Natural killer cell (primary cell): ENCODE measurements at regions not wholly inside any gene's neighbourhood (a gene's known extent, or its start where the extent isn't known, plus 50 kb on each side); places are given as distances from the start of the nearest gene placed in this dataset.

Experiments used
- ATAC-seq, 3 donors: fragments of 150-1000 bp in 2 of 3; fragments of 200-7000 bp in 1 of 3; cut with Tn5 transposase; 1 replicate in 1 of 3; 2 replicates in 2 of 3; pipeline ENCODE4 v1.10.0; 2021; ENCODE audit warnings: mild to moderate bottlenecking in 2 of 3, moderate library complexity in 2 of 3
- DNase-seq, 2 donors: peaks; one replicate each; pipeline versions ENCODE4 v3.0.0 to v3.0.0-alpha.2; 2013 to 2021; ENCODE audit warnings: mixed read lengths in 1 of 2
- H3K27ac ChIP-seq: one replicate; pipeline ENCODE4 v1.5.1; 2013; ENCODE audit warnings: mild to moderate bottlenecking, low read length
- H3K27me3 ChIP-seq: one replicate; pipeline ENCODE4 v1.6.1; 2013; ENCODE audit warnings: low read length; ENCODE audit not compliant: control insufficient read depth, insufficient read depth
- H3K36me3 ChIP-seq: one replicate; pipeline ENCODE4 v1.6.1; 2013; ENCODE audit warnings: low read length; ENCODE audit not compliant: control insufficient read depth, insufficient read depth
- H3K4me1 ChIP-seq: one replicate; pipeline ENCODE4 v1.6.1; 2013; ENCODE audit warnings: low read length; ENCODE audit not compliant: control insufficient read depth, insufficient read depth
- H3K4me3 ChIP-seq: one replicate; pipeline ENCODE4 v1.5.1; 2013; ENCODE audit warnings: low read length
- H3K9me3 ChIP-seq: one replicate; pipeline ENCODE4 v1.6.1; 2013; ENCODE audit warnings: low read length; ENCODE audit not compliant: control insufficient read depth, insufficient read depth
- H3K27ac Mint-ChIP-seq, 2 donors: one replicate each; pipeline ENCODE4 v1.8.0; 2022; ENCODE audit warnings: mild to moderate bottlenecking in 2 of 2, mixed read lengths in 2 of 2, moderate library complexity in 1 of 2
- H3K27me3 Mint-ChIP-seq, 2 donors: one replicate each; pipeline ENCODE4 v1.8.0; 2022; ENCODE audit warnings: low read depth in 2 of 2, mixed read lengths in 2 of 2
- H3K36me3 Mint-ChIP-seq: one replicate; pipeline ENCODE4 v1.8.0; 2022; ENCODE audit warnings: mixed read lengths
- H3K4me1 Mint-ChIP-seq, 2 donors: one replicate each; pipeline ENCODE4 v1.8.0; 2022; ENCODE audit warnings: mixed read lengths in 2 of 2
- H3K4me3 Mint-ChIP-seq: one replicate; pipeline ENCODE4 v1.8.0; 2022; ENCODE audit warnings: mild to moderate bottlenecking, moderate library complexity, mixed read lengths
- H3K9me3 Mint-ChIP-seq, 2 donors: one replicate each; pipeline ENCODE4 v1.8.0; 2022; ENCODE audit warnings: mixed read lengths in 2 of 2
- WGBS: methylation state at CpG from one replicate; pipeline ENCODE4 v1.1.7; 2013; ENCODE audit warnings: missing lambda C conversion rate; ENCODE audit not compliant: insufficient coverage; 5-methylcytosine and 5-hydroxymethylcytosine counted together
- intact Hi-C: fragments of 100-400 bp; cut with micrococcal nuclease; formaldehyde crosslinking; loops from one replicate; pipeline ENCODE4 v1.14.2; 2022
- TF ChIP-seq, protein P1 (sequence below): fragments of 200-600 bp; IDR thresholded peaks from one replicate; pipeline ENCODE4 v1.8.0; 2022; ENCODE audit warnings: antibody characterized with exemption

- Histone ChIP-seq H3K27me3 (no peaks in the 10 kb centered on the region), H3K9me3 (no peaks in the 10 kb centered on the region), H3K27ac (no peak overlapping the region), H3K36me3 (no peaks in the 10 kb centered on the region), H3K4me3 (no peak overlapping the region), H3K4me1 (peaks cover 5% of the 10 kb centered on the region)
- no peaks in the 10 kb centered on the region for H3K27me3 Mint-ChIP-seq
- no peaks in the 10 kb centered on the region for H3K9me3 Mint-ChIP-seq
- H3K4me3 Mint-ChIP-seq, result no peak overlapping the region
- intact Hi-C loops, result no loop called here
- 14% methylated on average over 1 of the region's 1 CpG for WGBS
- ATAC-seq, result peak in 1 of 3 donors; percentile 41
- H3K36me3 Mint-ChIP-seq, result no peaks in the 10 kb centered on the region
- no peak overlapping the region for H3K27ac Mint-ChIP-seq
- peaks cover 17 to 25% of the 10 kb centered on the region in 2 donors for H3K4me1 Mint-ChIP-seq
- no peak for DNase-seq
- TF ChIP-seq, protein P1, sequence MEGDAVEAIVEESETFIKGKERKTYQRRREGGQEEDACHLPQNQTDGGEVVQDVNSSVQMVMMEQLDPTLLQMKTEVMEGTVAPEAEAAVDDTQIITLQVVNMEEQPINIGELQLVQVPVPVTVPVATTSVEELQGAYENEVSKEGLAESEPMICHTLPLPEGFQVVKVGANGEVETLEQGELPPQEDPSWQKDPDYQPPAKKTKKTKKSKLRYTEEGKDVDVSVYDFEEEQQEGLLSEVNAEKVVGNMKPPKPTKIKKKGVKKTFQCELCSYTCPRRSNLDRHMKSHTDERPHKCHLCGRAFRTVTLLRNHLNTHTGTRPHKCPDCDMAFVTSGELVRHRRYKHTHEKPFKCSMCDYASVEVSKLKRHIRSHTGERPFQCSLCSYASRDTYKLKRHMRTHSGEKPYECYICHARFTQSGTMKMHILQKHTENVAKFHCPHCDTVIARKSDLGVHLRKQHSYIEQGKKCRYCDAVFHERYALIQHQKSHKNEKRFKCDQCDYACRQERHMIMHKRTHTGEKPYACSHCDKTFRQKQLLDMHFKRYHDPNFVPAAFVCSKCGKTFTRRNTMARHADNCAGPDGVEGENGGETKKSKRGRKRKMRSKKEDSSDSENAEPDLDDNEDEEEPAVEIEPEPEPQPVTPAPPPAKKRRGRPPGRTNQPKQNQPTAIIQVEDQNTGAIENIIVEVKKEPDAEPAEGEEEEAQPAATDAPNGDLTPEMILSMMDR, result no peak
These were observed 89.8 kb upstream of the HDAC9 start for GRCh38 chr7:18405726-18406125.

DNA sequence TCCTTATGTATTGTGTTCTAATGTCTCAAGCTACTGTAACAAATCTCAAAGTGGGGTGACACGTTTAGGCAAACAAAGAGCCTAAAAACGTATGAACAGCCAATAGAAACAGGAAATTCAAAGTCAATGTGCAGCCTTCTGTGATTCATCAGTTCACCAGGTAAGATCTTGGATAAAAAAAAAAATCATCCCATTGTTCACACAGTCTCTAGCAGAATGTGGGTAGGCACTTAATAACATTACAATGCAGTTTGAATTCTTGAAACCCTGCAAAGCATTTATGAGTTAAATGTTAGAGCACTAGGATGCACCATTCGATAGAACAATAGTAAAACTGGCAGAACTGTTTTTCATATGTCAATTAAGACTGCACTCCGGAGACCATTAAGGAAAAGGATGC lies 88.2 kb upstream of the HDAC9 start:
- no peaks in the 10 kb centered on the region for H3K27me3 Mint-ChIP-seq
- peaks cover 15 to 16% of the 10 kb centered on the region in 2 donors for H3K4me1 Mint-ChIP-seq
- Histone ChIP-seq H3K27me3 (no peaks in the 10 kb centered on the region), H3K27ac (no peak overlapping the region), H3K4me3 (no peak overlapping the region), H3K9me3 (no peaks in the 10 kb centered on the region), H3K4me1 (peaks cover 5% of the 10 kb centered on the region), H3K36me3 (no peaks in the 10 kb centered on the region)
- H3K9me3 Mint-ChIP-seq, result no peaks in the 10 kb centered on the region
- WGBS, result 59% methylated on average over 4 of the region's 4 CpGs
- H3K36me3 Mint-ChIP-seq, result no peaks in the 10 kb centered on the region
- no peak overlapping the region for H3K27ac Mint-ChIP-seq
- ATAC-seq (no peak), DNase-seq (no peak)
- no peak overlapping the region for H3K4me3 Mint-ChIP-seq
- TF ChIP-seq, protein P1, result no peak
- intact Hi-C loops, result no loop called here

DNA sequence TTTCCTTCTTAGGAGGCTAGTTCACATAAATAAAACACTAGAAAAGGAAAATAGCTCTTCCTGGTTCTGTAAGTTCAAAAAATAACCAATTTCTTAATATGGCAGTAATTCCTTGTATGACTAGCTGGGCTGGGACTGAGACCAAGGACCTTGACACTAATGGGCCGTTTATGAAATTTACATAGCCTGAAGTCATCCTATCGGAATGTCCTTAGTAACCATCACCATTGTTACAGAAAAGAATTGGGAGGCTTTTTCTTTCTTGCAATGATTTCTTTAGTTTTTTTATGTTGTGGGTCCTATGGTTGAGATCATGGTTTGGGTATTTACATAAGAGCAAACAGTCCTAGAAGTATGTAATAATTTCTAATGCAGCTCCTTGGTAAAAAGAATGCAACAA lies 87.1 kb upstream of the HDAC9 start:
- H3K9me3 Mint-ChIP-seq, result no peaks in the 10 kb centered on the region
- H3K36me3 Mint-ChIP-seq, result no peaks in the 10 kb centered on the region
- H3K4me1 Mint-ChIP-seq, result peaks cover 11% of the 10 kb centered on the region in 2 donors
- intact Hi-C loops, result no loop called here
- Histone ChIP-seq H3K36me3 (no peaks in the 10 kb centered on the region), H3K27me3 (no peaks in the 10 kb centered on the region), H3K4me1 (peaks cover 5% of the 10 kb centered on the region), H3K27ac (no peak overlapping the region), H3K4me3 (no peak overlapping the region), H3K9me3 (no peaks in the 10 kb centered on the region)
- DNase-seq (no peak), ATAC-seq (no peak)
- no peaks in the 10 kb centered on the region for H3K27me3 Mint-ChIP-seq
- H3K27ac Mint-ChIP-seq, result no peak overlapping the region
- TF ChIP-seq, protein P1, result no peak
- 100% methylated on average over 1 of the region's 2 CpGs for WGBS
- H3K4me3 Mint-ChIP-seq, result no peak overlapping the region

- no peak for DNase-seq
- H3K27ac ChIP-seq, result no peak overlapping the region
- no peak for ATAC-seq
- Mint-ChIP-seq H3K27me3 (no peaks in the 10 kb centered on the region), H3K27ac (no peak overlapping the region), H3K4me3 (no peak overlapping the region), H3K36me3 (no peaks in the 10 kb centered on the region), H3K4me1 (peaks cover 11% of the 10 kb centered on the region in 2 donors), H3K9me3 (no peaks in the 10 kb centered on the region)
- no peak overlapping the region for H3K4me3 ChIP-seq
- WGBS, result 100% methylated on average over 3 of the region's 4 CpGs
- peaks cover 5% of the 10 kb centered on the region for H3K4me1 ChIP-seq
- no peaks in the 10 kb centered on the region for H3K36me3 ChIP-seq
- no peaks in the 10 kb centered on the region for H3K27me3 ChIP-seq
- TF ChIP-seq, protein P1, result no peak
- H3K9me3 ChIP-seq, result no peaks in the 10 kb centered on the region
- intact Hi-C loops, result no loop called here
These were observed 86.7 kb upstream of the HDAC9 start for GRCh38 chr7:18408868-18409267.
